IMR-90 (cell line): ENCODE measurements at regions not wholly inside any gene's neighbourhood (a gene's known extent, or its start where the extent isn't known, plus 50 kb on each side); places are given as distances from the start of the nearest gene placed in this dataset.
"Not testable (repeated sequence)": the region's sequence is repeated elsewhere in the genome, so short reads cannot be mapped to it uniquely, and the experiment has no call there.

Experiments
- ATAC-seq: fragments of 200-7000 bp; cut with Tn5 transposase; 2 replicates; pipeline ENCODE4 v1.9.1; 2020; ENCODE audit warnings: low read depth, mild to moderate bottlenecking, moderate library complexity
- BruUV-seq: library from RNA; stranded (reverse); fragments of 400-500 nt; replicated peaks from 2 replicates; lab custom pipeline; 2021; lab: Mats Ljungman, UMichigan
- CTCF ChIA-PET: fragments of 300-600 bp; formaldehyde crosslinking; extraction: SDS; loops from one replicate; lab custom pipeline; 2021; ENCODE audit warnings: antibody characterized with exemption; lab: Yijun Ruan, JAX
- POLR2A ChIA-PET: fragments of 300-600 bp; sonication (Branson Sonifier 250); formaldehyde crosslinking; loops from one replicate; lab custom pipeline; 2022; ENCODE audit warnings: antibody characterized with exemption; ENCODE audit not compliant: unreplicated experiment; lab: Charles Lee
- DNase-seq: peaks from one replicate; pipeline ENCODE4 v3.0.0; 2013
- H2AFZ ChIP-seq: replicated peaks from 2 replicates; pipeline ENCODE3; 2013; ENCODE audit warnings: low read length, mild to moderate bottlenecking; ENCODE audit not compliant: poor library complexity
- H2AK5ac ChIP-seq: 2 replicates; pipeline ENCODE4 v1.6.1; 2013; ENCODE audit warnings: low read depth, low read length, inconsistent platforms
- H2AK9ac ChIP-seq: replicated peaks from 2 replicates; pipeline ENCODE3; 2013; ENCODE audit warnings: mild to moderate bottlenecking, low read depth, low read length, moderate library complexity; ENCODE audit not compliant: poor library complexity
- H2BK120ac ChIP-seq: 2 replicates; pipeline ENCODE4 v1.6.1; 2013; ENCODE audit warnings: low read depth, low read length, inconsistent platforms
- H2BK15ac ChIP-seq: 3 replicates; pipeline ENCODE4 v1.6.1; 2013; ENCODE audit warnings: low read depth, low read length, inconsistent platforms
- H2BK20ac ChIP-seq: 2 replicates; pipeline ENCODE4 v1.6.1; 2013; ENCODE audit warnings: low read depth, mild to moderate bottlenecking, inconsistent platforms, low read length, moderate library complexity
- H2BK5ac ChIP-seq: 2 replicates; pipeline ENCODE4 v1.6.1; 2013; ENCODE audit warnings: mild to moderate bottlenecking, low read depth, low read length, inconsistent platforms; ENCODE audit not compliant: poor library complexity, severe bottlenecking
- H3K14ac ChIP-seq: replicated peaks from 2 replicates; pipeline ENCODE4 v1.6.1; 2013; ENCODE audit warnings: low read depth, low read length, inconsistent platforms
- H3K18ac ChIP-seq: 2 replicates; pipeline ENCODE4 v1.6.1; 2013; ENCODE audit warnings: low read depth, low read length, control low read depth
- H3K23ac ChIP-seq: 2 replicates; pipeline ENCODE4 v1.6.1; 2013; ENCODE audit warnings: low read depth, low read length, inconsistent platforms
- H3K27ac ChIP-seq: 2 replicates; pipeline ENCODE4 v1.5.1; 2013; ENCODE audit warnings: mild to moderate bottlenecking, control low read depth, low read length; ENCODE audit not compliant: insufficient read depth
- H3K27me3 ChIP-seq: 2 replicates; pipeline ENCODE4 v1.6.1; 2013; ENCODE audit warnings: low read length; ENCODE audit not compliant: control insufficient read depth, insufficient read depth
- H3K36me3 ChIP-seq: 2 replicates; pipeline ENCODE4 v1.6.1; 2013; ENCODE audit warnings: low read length, mixed read lengths; ENCODE audit not compliant: control insufficient read depth, insufficient read depth
- H3K4ac ChIP-seq: 2 replicates; pipeline ENCODE4 v1.6.1; 2013; ENCODE audit warnings: low read depth, low read length, inconsistent platforms
- H3K4me1 ChIP-seq: 2 replicates; pipeline ENCODE4 v1.6.1; 2013; ENCODE audit warnings: low read length, mixed read lengths; ENCODE audit not compliant: control insufficient read depth, insufficient read depth
- H3K4me2 ChIP-seq: 2 replicates; pipeline ENCODE4 v1.6.1; 2013; ENCODE audit warnings: low read depth, mild to moderate bottlenecking, control low read depth, low read length, moderate library complexity
- H3K4me3 ChIP-seq: 2 replicates; pipeline ENCODE4 v1.5.1; 2013; ENCODE audit warnings: low read depth, mild to moderate bottlenecking, control low read depth, low read length, moderate library complexity; ENCODE audit not compliant: insufficient read depth
- H3K56ac ChIP-seq: 2 replicates; pipeline ENCODE4 v1.6.1; 2013; ENCODE audit warnings: low read length, inconsistent platforms; ENCODE audit not compliant: insufficient read depth; ENCODE audit errors: extremely low read depth
- H3K79me1 ChIP-seq, 2 experiments: 2 replicates each; pipeline ENCODE4 v1.6.1; 2013; ENCODE audit warnings: low read length in 2 of 2, inconsistent platforms in 1 of 2, low read depth in 1 of 2
- H3K9ac ChIP-seq: 2 replicates; pipeline ENCODE4 v1.6.1; 2013; ENCODE audit warnings: low read depth, low read length, control low read depth
- H3K9me1 ChIP-seq: 2 replicates; pipeline ENCODE4 v1.6.1; 2013; ENCODE audit warnings: low read length, inconsistent platforms; ENCODE audit not compliant: insufficient read depth
- H3K9me3 ChIP-seq: 2 replicates; pipeline ENCODE4 v1.6.1; 2013; ENCODE audit warnings: low read length; ENCODE audit not compliant: control insufficient read depth, insufficient read depth
- H4K20me1 ChIP-seq: 2 replicates; pipeline ENCODE4 v1.6.1; 2013; ENCODE audit warnings: low read length, inconsistent platforms; ENCODE audit not compliant: insufficient read depth
- H4K5ac ChIP-seq: 2 replicates; pipeline ENCODE4 v1.6.1; 2013; ENCODE audit warnings: mild to moderate bottlenecking, low read depth, low read length, control low read depth
- H4K8ac ChIP-seq, 2 experiments: 2 replicates each; pipeline ENCODE4 v1.6.1; 2013; ENCODE audit warnings: low read depth in 2 of 2, low read length in 2 of 2, control low read depth in 1 of 2, inconsistent platforms in 1 of 2
- H4K91ac ChIP-seq: 2 replicates; pipeline ENCODE4 v1.6.1; 2013; ENCODE audit warnings: low read depth, low read length, inconsistent platforms; ENCODE audit not compliant: insufficient read depth
- WGBS, 2 experiments: methylation state at CpG; one replicate each; pipeline versions ENCODE4 v1.1.5 to v1.1.7; 2013; ENCODE audit warnings: missing lambda C conversion rate in 2 of 2; ENCODE audit not compliant: insufficient read length in 1 of 2; ENCODE audit errors: extremely low coverage in 2 of 2; 5-methylcytosine and 5-hydroxymethylcytosine counted together
- dilution Hi-C: fragments of 300-500 bp; cut with HindIII; formaldehyde crosslinking; loops from one replicate; pipeline ENCODE4 v1.14.3; 2018; ENCODE audit warnings: low sequenced_read_pairs; ENCODE audit not compliant: unreplicated experiment
- in situ Hi-C: fragments of 300-500 bp; cut with MboI; formaldehyde crosslinking; loops from 3 replicates; pipeline ENCODE4 v1.14.3; 2019; ENCODE audit warnings: low sequenced_read_pairs, inconsistent platforms, mixed read lengths
- intact Hi-C: fragments of 100-400 bp; cut with micrococcal nuclease; formaldehyde crosslinking; loops from 2 replicates; pipeline ENCODE4 v1.10.0; 2022

DNA sequence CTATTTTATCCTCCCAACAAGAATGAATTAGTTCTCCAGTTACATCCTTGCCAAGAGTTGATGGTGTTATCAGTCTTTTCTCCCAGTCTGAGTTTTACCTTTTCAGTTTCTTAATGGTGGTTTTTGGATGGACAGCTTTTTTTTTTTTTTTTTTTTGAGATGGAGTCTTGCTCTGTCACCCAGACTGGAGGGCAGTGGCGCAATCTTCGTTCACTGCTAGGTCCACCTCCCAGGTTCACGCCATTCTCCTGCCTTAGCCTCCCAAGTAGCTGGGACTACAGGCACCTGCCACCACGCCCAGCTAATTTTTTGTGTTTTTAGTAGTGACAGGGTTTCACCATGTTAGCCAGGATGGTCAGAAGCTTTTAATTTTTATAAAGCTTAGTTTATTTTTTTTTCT lies 133.0 kb downstream of the FOXD4L6 start:
- H2AK9ac ChIP-seq, H3K4ac ChIP-seq, H3K36me3 ChIP-seq, H2BK5ac ChIP-seq, H3K4me1 ChIP-seq, H2BK20ac ChIP-seq, DNase-seq, H3K56ac ChIP-seq, H3K27me3 ChIP-seq, H2BK120ac ChIP-seq, H3K9ac ChIP-seq, H3K27ac ChIP-seq, dilution Hi-C loops, H3K23ac ChIP-seq, intact Hi-C loops, H4K20me1 ChIP-seq, H2BK15ac ChIP-seq, H2AFZ ChIP-seq, H3K14ac ChIP-seq, H4K91ac ChIP-seq, H3K4me2 ChIP-seq, ATAC-seq, H3K9me3 ChIP-seq, CTCF ChIA-PET, H4K5ac ChIP-seq, BruUV-seq, in situ Hi-C loops, H2AK5ac ChIP-seq, H4K8ac ChIP-seq, H3K18ac ChIP-seq, H3K4me3 ChIP-seq, H3K9me1 ChIP-seq: not testable (repeated sequence)
- peaks cover 3 to 17% of the 10 kb centered on the region in 2 experiments for H3K79me1 ChIP-seq
- POLR2A ChIA-PET: interaction anchor here (0.6 kb wide), 1 partner anchor 237 kb away, joined by 9 read pairs; no protein-coding TSS in a partner anchor
- no CpG with 5 or more reads among the region's 4 CpGs for WGBS, 2 experiments

DNA sequence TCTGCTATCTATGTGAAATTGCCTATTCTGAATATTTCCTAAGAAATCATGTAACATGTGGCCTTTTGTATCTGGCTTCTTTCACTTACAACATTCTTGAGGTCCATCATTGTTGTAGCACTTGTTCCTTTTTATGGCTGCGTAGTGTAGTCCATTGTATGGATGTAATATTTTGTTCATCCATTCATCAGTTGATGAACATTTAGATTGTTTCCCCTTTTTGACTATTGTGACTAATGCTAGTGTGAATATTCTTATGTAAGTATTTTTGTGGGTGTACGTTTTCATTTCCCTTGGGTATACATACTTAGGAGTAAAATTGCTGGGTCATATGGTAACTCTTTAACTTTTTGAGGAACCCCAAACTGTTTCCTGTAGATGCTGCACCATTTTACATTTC lies 134.6 kb downstream of the FOXD4L6 start:
- H3K14ac ChIP-seq, H3K4ac ChIP-seq, DNase-seq, H3K4me3 ChIP-seq, dilution Hi-C loops, POLR2A ChIA-PET, H2AFZ ChIP-seq, H3K56ac ChIP-seq, H3K4me1 ChIP-seq, H2AK9ac ChIP-seq, H2BK15ac ChIP-seq, in situ Hi-C loops, BruUV-seq, H4K8ac ChIP-seq, H3K18ac ChIP-seq, ATAC-seq, H3K9me3 ChIP-seq, H2BK5ac ChIP-seq, CTCF ChIA-PET, intact Hi-C loops, H3K23ac ChIP-seq, H4K20me1 ChIP-seq, H2AK5ac ChIP-seq, H3K36me3 ChIP-seq, H2BK120ac ChIP-seq, H4K91ac ChIP-seq, H4K5ac ChIP-seq, H3K9ac ChIP-seq, H3K27ac ChIP-seq, H3K27me3 ChIP-seq, H2BK20ac ChIP-seq, H3K9me1 ChIP-seq: not testable (repeated sequence)
- no CpG with 5 or more reads among the region's 2 CpGs for WGBS, 2 experiments
- peak overlapping the region; percentile 32; the same call in 1 of the 2 replicates for H3K4me2 ChIP-seq
- H3K79me1 ChIP-seq: peaks cover 3 to 13% of the 10 kb centered on the region in 2 experiments; a peak in 3 of 4 replicates
